GM06990 (cell line): ENCODE measurements at regions not wholly inside any gene's neighbourhood (a gene's known extent, or its start where the extent isn't known, plus 50 kb on each side); places are given as distances from the start of the nearest gene placed in this dataset.

Source experiments
- DNase-seq: peaks from one replicate; pipeline ENCODE4 v3.0.0-alpha.2; 2011; ENCODE audit not compliant: insufficient read length; ENCODE audit errors: extremely low read depth
- H3K27me3 ChIP-seq: replicated peaks from 2 replicates; pipeline ENCODE4 v1.6.0; 2011; ENCODE audit warnings: low read length; ENCODE audit not compliant: control insufficient read depth, insufficient read depth
- H3K36me3 ChIP-seq: 2 replicates; pipeline ENCODE4 v1.5.1; 2011; ENCODE audit warnings: low read length; ENCODE audit not compliant: control insufficient read depth, insufficient read depth
- H3K4me3 ChIP-seq: replicated peaks from 2 replicates; pipeline ENCODE4 v1.5.1; 2011; ENCODE audit warnings: low read depth, mild to moderate bottlenecking, control low read depth, low read length
- CTCF ChIP-seq: IDR thresholded peaks from 2 replicates; pipeline ENCODE4 v1.5.1; 2011; ENCODE audit warnings: low read length, control low read depth, mild to moderate bottlenecking, inconsistent platforms; ENCODE audit not compliant: insufficient read depth, poor library complexity, severe bottlenecking

GRCh38 chr10:123526356-123527064 lies 139.6 kb upstream of the GPR26 start:
- DNase-seq: no peak
- no peaks in the 10 kb centered on the region for H3K36me3 ChIP-seq
- no peak for TF ChIP-seq CTCF
- no peaks in the 10 kb centered on the region for H3K27me3 ChIP-seq
- no peak overlapping the region for H3K4me3 ChIP-seq

GRCh38 chr10:123527151-123527550 lies 139.0 kb upstream of the GPR26 start:
- no peak overlapping the region for H3K4me3 ChIP-seq
- no peaks in the 10 kb centered on the region for H3K36me3 ChIP-seq
- H3K27me3 ChIP-seq: no peaks in the 10 kb centered on the region
- no peak for TF ChIP-seq CTCF
- DNase-seq: no peak

GRCh38 chr10:123529146-123529760 lies 136.9 kb upstream of the GPR26 start:
- no peak for DNase-seq
- no peak overlapping the region for H3K4me3 ChIP-seq
- H3K27me3 ChIP-seq: no peaks in the 10 kb centered on the region
- no peak for TF ChIP-seq CTCF
- no peaks in the 10 kb centered on the region for H3K36me3 ChIP-seq

- H3K27me3 ChIP-seq: no peaks in the 10 kb centered on the region
- TF ChIP-seq CTCF: no peak
- H3K36me3 ChIP-seq: no peaks in the 10 kb centered on the region
- DNase-seq: no peak
- no peak overlapping the region for H3K4me3 ChIP-seq
Measured at GRCh38 chr10:123530166-123530870, 135.8 kb upstream of the GPR26 start.

- Histone ChIP-seq H3K4me3 (no peak overlapping the region), H3K27me3 (no peaks in the 10 kb centered on the region), H3K36me3 (no peaks in the 10 kb centered on the region)
- DNase-seq: no peak
- no peak for TF ChIP-seq CTCF
Measured at GRCh38 chr10:123535386-123535785, 130.8 kb upstream of the GPR26 start.
